ENCODE measurements at regions not wholly inside any gene's neighbourhood (a gene's known extent, or its start where the extent isn't known, plus 50 kb on each side); places are given as distances from the start of the nearest gene placed in this dataset.

DNA sequence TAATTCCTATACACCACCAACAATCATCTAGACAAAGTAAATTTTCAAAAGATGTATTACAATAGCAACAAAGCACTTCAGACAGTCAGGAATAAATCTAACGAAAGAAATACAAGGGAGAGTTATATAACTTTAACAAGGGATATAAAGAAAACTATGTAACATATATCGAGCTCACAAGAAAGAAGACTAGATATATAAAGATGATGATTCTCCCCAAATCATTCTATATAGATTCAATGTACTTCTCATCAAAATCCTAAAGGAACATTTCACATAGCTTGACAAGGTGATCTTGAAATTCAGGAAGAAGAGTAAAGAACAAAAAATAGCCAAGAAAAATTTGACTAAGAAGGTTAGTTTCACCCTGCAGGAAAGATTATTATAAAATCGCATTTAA is 179.4 kb downstream of the SP3 start:
- no peak for DNase-seq

DNA sequence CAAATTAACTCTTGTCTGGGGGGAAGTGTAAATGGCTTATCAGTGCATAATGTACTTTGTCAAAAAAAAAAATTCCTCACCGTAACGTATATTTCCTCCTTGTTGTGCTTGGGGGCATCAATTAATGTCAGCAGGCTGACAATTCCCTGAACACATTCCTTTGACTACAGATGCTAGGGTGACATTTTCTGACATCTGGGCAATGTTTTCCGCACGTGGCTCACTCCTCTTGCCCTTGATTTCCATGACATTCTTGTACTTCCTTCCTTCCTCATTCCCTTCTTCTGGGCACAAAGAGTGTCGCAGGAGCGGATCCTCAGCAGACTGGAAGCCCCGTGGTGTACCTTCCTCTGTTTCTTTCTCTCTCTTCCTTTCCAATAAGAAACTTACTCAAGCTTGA is 173.7 kb downstream of the SP3 start:
- DNase-seq = no peak

DNA sequence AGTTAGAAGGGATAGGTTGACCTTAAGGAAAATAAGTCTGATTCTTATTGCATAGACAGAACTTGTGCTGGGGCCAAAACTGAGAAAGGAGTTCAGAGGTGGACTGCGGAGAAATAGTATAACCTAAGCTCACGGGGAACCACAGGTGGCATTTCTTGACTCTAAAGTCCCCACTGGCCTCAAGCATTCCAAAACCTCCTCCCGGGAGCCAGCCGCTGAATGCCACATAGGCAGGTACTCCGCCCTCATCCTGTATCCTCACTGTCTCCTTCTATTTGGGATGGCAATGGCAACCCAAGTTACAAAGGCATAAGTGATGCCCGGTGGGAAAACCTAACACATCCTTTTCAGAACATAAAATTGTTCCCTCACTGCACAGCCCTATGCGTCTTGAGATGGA is 173.0 kb downstream of the SP3 start:
- no peak for DNase-seq

DNA sequence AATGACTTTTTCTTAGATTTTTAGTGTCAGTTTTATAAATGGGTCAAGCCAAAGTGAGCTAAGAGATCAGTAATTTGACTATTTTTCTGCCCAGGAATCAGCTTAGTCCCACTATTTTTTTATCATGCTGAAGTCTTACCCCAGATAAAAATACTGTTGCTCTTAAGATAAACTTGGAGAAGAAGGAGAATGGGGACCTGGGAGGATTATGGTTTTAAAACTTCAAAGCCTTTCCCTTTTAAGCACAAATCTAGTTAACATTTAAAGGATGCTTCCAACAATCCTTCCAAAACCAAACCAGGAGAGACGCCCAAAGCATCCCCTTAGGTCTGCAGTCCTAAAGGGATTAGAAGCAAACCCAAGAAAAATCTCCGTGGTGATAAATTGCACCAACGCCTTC is 172.4 kb downstream of the SP3 start:
- no peak for DNase-seq

DNA sequence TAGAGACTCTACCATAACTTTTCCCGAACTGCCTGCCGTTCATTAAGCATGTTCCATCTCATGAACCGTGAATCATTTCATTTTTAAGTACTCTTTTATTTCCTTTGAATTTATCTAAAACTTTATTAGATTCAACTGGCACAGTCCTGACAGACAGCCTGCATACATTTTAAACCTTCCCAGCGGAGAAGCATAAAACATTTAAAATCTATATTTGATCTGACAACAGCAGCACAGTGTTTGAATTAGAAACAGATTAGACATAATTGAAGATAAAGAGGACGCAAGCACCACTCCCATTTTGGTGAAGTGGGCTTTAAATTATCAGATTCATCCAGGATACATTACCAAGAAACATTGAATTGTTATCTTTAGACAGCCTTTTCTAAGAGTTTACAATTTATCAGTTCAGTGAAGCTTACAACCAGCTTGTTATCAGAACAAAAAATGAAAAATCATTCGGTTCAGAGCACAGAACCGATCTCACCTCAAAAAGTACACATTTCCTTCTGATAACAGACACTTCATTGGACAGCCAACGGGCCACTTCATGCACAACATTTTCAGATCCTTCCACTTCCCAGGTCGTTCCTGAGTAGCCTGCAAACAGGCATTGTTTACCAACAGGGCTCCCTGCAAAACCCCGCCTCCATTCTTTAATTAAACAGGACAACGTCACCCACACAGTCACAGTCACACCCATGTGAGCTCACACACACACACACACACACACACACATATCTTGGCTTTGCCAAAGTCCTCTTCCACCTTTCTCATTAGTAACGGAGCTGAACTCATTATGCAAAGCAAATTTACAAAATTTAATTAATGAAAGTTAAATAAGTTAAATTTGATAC is 171.2 kb downstream of the SP3 start:
- no peak for DNase-seq

DNA sequence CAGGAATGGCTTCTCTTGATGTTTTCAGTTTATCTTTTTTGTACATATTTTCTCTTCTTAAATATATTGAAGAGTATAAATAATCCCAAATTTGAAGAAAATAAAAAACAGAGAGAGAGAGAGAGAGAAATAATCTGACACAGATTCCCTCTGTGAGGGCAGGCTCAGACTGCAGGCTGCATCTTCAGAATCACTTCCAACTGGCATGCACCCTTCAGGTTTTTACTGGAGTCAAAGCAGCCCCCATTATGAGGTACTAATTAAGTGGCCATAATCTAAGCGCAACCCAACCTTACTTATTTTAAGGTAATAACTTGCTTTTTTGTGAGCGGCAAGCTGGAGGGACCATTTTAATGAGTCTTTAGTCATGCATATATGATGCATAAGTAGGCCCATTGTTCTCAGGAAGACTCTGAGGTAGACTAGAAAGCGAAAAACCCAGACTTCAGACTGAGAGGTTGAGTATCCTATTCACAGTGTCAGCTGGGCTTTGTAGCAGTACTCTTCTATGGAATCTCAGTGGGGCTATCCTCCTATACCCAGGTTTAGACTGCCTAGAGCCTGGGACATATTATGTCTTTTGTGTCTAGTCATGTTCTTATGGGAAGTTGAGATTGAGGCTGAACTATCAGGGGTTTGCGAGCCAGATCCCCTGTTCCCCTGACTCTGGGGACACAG is 167.4 kb downstream of the SP3 start:
- DNase-seq = no peak

DNA sequence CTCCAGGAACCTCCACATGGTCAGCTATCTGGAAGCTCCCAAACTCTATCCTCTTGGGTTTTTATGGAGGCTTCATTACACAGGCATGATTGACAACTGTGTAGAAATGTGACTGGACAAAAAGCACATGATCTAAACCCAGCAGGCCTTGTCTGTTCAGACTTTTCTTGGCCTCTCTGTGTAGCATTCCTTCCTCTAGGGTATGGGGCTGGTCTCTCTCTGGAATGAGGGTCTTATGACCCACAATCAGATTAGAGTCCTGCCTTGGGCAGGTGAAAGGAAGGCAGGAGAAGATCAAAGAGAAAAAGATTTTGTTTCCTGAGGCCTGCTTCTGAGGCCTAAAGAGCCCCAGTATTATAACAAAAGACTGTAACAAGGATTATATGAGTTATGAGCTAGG is 162.7 kb downstream of the SP3 start:
- DNase-seq = no peak

DNA sequence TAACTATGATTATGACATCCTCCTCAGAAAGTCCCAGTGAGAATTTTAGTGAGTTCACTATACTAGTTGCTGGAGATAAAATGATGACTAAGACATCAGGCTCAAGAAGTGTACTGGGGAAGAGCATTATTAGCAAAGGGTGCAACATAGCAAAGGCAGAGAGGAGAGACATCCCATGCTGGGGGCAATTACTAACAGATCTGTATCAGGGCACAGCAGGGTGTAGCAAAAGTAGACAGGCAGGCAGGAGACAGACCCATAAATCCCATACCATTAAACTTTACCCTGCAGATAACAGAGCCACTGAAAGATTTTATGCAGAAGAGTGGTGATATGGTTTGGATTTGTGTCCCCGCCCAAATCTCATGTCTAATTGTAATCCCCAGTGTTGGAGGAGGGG is 161.7 kb downstream of the SP3 start:
- DNase-seq = no peak

DNA sequence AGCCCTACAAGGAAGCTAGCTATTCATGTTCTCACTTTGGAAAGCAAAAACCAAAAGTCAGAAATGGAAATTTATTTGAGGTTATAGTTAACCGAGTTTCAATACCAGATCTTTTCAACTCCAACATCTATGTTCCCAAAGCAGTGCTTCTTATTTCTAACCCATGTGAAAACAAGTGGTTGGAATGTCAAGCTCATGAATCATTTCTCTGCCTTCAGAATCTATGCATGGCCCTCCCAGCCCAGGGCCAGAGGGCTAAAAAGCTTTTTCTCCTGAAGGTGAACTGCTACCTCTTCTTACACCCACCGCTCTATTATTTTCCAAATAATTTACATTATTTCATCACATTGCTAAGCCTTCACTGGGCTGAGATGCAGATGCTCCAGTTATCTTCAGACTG is 158.4 kb downstream of the SP3 start:
- DNase-seq = no peak

DNA sequence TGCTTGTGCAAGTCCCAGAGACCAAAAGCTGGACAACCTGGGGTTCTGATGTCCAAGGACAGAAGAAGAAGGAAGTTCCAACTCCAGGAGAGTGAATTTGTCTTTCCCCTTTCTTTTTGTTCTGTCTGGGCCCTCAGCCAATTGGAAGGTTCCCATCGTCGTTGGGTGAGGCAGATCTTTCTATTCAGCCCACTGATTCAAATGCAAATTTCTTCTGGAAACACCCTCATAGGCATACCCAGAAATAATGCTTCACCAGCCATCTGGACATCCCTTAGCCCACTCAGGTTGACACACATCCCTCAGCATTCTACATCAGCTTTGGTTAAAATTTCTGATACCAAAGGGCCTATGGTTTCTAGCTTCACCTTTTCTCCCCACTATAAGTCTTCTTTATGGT is 156.5 kb downstream of the SP3 start:
- no peak for DNase-seq

DNA sequence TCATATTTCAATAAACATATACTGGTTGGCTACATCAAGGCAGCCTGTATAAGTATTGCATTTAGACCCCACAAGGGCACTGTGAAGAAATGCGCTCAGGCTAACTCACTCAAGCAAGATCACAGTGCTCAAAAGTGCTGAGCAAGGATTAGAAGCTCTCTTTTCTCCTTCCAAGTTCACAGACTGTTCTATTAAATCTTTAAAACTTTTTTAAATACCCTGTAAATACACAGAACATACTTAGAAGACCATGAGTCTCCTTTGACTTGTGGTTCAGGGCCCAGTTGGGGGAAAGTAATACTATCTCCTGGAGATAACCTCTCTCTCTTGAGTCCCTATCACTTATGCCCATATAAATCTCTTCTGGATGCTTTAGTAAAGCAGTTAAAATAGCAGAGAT is 152.9 kb downstream of the SP3 start:
- no peak for DNase-seq

DNA sequence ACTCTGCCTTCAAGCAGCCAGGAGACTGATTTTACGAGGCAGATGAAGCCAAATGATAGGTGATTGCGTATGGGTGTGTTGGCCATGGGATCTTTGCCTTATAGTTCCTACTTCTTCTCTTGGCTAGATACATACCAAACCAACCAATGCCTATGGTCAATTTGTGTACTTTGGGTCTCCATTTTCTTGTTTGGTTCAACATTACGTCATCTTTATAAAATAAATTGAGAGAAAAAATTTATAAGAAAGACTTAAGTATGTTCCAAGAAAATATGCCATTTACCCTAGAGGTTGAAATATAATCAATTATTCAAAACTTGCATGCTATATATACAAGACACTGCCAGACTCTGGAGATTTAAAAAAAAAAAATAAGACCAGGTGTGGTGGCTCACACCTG is 150.9 kb downstream of the SP3 start:
- no peak for DNase-seq

DNA sequence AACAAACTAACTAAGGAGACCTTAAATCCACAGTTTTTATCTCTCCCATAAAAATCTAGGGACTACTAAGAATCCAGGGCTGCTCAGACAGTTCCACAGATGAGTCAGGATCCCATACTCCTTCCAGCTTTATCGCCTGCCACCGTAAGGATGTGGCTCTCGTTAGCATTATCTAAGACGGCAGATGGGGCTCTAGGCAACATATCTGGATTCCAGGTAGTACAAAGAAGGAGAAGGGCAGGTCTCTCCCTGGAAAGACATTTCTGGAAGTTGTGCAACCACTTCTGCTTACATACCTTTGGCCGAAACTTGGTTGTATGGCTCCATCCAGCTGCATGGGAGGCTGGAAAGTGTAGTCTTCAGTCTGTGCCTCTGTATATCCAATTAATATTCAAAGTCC is 149.4 kb downstream of the SP3 start:
- DNase-seq = no peak

DNA sequence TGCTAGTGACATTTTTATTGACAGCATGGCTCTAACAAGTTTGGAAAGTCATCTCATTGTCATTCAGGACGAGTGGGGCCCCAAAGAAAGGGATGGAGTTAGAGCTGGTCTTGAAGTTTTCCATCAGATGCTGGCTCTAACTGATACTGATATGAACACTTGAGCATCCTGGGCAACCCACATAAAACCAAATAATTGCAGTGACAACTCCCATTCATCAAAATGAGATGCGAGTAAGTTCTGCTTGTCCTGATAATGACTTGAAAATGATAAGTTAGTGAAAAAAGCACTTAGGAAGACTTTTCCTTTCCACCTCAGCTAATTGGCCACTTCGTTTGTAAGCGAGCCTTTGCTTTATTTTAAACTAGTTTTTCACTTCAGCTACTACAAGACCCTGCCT is 147.6 kb downstream of the SP3 start:
- no peak for DNase-seq

DNA sequence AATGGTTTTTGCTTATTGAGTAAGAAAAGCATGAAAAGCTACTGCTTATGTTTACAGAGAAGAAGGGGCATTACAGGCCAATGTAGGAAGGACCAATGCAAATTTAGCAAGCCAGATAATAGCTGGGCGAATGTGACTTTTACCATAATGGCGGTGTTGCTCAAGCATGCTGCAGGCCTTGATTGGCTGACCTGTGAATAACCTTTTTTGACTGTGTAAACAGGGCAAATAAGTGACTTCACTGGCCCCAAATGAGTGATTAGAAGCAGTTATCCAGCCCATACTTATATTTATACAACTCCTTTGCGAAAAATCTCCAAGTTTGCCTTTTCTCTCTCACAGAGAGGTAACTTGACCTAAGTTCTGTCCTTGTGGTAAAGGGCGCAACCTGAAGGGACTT is 146.9 kb downstream of the SP3 start:
- no peak for DNase-seq

DNA sequence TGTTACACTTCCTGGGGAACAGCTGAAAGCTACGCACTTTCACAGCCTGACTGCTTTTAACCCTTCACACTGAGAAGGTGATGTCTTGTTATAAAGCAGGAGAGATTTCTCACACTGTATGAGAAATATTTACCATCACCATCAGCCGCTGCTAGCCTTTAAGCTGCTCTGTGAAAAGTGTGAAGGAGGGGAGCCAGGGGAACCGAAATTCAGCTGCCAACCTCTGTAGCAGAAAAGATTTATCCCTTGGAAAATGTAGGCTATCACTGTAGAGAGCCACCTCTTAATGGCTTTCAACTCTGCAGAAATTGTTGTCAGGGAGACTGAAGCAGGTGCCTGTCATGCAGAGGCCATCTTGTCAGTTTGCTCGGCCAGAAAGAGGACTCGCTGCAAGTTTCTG is 145.3 kb downstream of the SP3 start:
- no peak for DNase-seq

DNA sequence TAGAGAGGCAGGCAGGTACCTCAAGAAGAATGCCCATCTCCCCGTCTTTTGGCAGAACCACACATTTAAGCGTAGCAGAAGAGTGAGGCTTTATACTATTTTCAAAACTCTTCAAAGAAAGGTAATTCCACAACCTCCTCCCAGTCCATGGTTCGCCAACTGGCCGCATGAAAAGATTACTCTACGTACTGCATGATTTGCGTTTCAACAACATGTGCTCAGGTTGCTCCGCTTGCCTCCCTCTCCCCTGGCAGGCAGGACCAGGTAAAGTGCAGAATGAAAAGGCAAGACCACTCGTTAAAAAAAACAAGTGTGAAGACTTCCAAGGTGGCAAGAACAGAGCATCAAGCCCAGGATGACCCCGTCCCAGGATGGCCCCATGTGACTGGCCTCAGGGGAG is 143.7 kb downstream of the SP3 start:
- no peak for DNase-seq

DNA sequence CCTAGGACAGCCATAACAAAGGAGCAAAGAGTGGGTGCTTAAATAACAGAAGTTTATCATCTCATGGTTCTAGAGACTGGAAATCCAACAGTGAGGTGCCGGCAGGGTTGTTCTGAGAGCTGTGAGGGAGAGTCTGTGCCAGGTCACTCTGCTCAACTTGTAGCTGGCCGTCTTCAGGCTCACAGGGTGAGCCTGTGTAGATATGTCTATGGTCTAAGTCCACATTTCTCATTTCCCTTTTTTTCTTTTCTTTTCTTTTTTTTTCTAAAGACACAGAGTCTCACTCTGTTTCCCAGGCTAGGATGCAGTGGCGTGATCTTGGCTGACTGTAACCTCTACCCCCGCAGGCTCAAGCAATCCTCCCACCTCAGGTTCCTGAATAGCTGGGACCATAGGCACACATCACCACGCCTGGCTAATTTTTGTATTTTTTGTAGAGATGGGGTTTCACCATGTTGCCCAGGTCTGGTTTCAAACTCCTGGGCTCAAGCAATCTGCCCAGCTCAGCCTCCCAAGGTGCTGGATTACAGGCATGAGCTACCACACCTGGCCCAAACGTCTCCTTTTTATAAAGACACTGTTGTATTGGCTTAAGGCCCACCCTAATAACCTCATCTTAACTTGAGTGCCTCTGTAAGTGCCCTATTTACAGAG is 142.2 kb downstream of the SP3 start:
- no peak for DNase-seq

DNA sequence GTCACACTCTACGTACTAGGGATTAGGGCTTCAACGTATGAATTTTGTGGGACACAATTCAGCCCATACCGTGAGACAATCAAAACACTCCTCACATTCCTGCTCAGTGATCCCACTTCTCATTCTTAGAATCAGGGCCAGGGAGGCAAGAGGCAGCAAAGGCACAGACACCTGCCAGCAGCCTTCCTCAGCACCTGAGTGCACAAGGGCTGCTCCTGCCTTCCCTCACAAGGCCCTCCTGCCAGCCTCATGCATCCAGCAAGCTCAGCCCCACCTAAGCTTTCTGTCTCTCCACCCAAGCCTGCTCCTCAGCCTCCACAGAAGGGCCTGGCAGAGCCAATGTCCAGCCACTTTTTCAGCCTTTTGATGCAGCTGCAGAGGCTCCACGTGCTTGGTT is 141.6 kb downstream of the SP3 start:
- DNase-seq = no peak

DNA sequence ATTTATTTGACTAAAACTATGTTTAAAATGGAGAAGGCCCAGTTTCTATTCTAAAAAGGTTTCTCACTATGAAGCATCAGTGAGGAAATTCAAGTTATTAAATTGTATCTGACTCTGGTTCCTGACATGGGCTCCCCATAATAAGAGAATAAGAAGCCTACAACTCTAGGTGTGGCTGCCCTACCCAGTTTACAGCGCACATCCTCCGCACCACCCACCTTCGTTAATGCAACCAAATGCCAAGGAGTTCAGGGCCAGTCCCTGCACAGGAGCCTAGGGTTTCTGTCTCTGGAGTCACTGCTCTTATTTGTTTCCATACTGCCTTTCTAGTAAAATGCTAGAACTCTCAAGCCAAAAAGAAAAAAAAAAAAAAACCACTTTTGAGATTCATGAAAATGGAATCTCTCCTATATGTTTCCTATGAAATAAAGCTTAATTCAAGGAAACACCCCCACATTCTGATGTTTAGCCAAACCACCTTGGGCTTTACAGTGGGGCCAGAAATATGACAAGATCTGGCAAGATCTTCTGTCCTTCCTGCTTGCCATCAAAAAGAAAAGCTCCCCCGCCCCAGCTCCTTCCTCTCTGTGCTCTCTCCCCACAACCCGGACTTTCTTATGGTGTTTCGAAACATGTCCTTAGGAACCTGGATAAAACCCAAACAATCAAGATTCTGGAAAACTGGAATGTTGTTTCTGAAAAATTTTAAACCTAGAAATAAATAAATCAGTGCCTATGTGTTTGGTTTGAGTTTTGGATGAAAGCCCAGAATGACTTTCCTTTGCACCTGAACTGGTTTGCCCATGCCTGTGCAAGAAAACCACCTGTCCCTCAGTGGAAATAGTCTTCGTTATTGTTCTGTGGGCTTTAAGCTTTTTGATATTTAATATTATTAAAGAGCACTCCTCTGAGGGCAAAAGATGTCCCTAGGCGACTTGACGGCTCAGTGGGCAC is 136.7 kb downstream of the SP3 start:
- no peak for DNase-seq

DNA sequence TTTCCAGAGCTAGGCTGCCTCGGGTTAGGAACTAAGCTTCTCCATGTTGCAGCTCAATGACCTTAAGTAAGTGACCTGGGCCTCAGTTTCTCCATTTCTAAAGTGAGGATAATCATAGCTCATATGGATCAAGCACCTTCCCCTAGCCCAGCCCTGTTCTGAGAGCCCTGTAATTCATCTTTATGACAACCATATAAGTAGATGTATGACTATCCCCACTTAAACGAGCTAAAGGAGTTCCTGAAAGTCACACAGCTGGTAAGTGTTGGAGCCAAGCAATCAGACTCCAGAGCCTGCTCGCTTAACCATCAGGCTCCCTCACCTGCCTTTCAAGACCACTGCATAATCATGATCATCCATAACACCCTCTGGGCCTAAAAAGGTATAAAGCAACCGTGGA is 135.4 kb downstream of the SP3 start:
- no peak for DNase-seq

DNA sequence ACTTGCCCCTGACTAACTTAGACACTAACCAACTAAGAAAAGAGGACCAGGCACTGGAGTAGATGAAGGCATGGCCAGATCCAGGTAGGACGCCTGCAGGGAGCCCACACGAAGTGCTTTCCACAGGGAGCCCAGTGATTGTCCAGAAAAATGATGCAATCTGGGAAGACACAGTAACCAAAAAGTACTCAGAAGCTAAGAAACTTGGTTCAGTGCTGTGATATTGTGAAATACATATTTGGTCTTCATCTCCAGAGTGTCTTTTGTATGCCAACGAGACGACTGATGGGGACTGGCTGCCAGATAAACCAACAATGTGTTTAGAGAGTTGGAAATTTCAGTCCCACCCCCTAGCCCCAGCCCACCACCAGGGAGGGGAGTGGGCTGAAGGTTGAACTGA is 135.0 kb downstream of the SP3 start:
- DNase-seq = no peak

Measured in DMS 273 treated with DMSO at 0.1 percent for 48 hours (cell line).